ENCODE measurements at regions not wholly inside any gene's neighbourhood (a gene's known extent, or its start where the extent isn't known, plus 50 kb on each side); places are given as distances from the start of the nearest gene placed in this dataset.
"Not testable (repeated sequence)": the region's sequence is repeated elsewhere in the genome, so short reads cannot be mapped to it uniquely, and the experiment has no call there.

DNA sequence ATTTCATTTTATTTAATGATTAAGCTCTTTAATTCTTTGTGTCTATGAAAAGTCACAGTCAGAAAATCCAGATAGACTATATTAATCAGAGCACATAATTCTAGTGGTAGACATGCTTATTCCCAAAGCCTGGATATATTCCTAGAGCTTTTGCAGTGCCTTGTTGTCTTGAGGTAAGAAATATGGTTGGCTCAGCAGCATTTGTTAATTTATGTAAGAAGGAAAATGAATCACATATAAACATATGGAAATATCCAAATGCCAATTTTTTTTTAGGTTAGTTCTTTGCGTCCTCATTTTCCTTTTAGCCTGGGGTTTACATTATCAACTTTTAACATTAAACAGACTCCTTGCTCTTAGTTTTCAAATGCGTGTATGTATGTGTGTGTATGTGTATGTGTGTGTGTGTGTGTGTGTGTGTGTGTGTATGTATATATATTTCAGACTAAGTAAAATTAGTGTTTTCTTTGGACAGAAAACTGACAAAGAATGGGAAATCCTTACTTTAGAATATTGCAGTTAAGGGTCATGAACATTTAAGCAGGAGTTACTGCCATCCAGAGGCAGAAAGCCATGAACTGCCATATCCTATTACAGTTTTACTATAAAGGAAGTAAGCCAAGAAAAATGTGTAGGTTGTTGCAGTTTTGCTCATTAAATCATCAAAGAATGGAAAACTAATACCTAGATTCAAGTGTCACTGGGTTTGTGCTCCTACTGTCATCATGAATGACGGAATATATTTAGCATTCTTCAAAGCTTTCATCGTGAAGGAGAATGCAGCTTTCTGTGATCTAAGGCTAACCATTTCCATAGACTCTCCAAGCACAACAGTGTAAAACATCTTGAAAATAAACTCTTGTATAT, 477.1 kb upstream of the NR5A2 start:
- DNase-seq (ENCODE audit: low read depth in 4 of 4, low spot score in 2 of 4), result peak in 2 of 4 donors; percentile 30 to 31

- peak in 2 of 4 donors; percentile 48 to 71 for DNase-seq (ENCODE audit: low read depth in 4 of 4, low spot score in 2 of 4)
Observed at GRCh38 chr1:199551967-199552565, 475.4 kb upstream of the NR5A2 start.

- no peak for DNase-seq (ENCODE audit: low read depth in 4 of 4, low spot score in 2 of 4)
Observed at GRCh38 chr1:199553104-199553503, 474.4 kb upstream of the NR5A2 start.

- DNase-seq (ENCODE audit: low read depth in 4 of 4, low spot score in 2 of 4), result no peak
Observed at GRCh38 chr1:199561334-199561733, 466.2 kb upstream of the NR5A2 start.

DNA sequence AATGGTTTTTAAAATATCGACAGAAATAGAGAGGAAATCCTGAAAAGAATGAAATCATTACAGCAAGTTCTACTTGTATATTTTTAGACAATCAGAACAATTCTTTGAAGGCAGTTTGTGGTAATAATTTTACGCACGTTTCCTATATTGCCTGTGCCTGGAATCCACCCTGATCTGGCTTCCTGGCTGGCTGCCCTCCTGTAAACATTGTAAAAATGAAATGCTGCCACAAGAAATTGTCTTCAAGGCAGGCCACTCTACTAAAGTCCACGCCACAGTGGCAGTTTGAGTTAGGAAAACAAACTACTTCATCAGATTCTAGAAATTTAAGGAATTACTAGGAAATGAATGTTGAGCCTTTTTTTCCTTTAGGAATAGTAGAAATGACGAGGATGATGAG, 454.5 kb upstream of the NR5A2 start:
- DNase-seq (ENCODE audit: low read depth in 4 of 4, low spot score in 2 of 4), result no peak

- DNase-seq (ENCODE audit: low read depth in 4 of 4, low spot score in 2 of 4), result no peak
Observed at GRCh38 chr1:199574950-199575349, 452.6 kb upstream of the NR5A2 start.

GRCh38 chr1:199580300-199580699, 447.2 kb upstream of the NR5A2 start:
- no peak for DNase-seq (ENCODE audit: low read depth in 4 of 4, low spot score in 2 of 4)

DNA sequence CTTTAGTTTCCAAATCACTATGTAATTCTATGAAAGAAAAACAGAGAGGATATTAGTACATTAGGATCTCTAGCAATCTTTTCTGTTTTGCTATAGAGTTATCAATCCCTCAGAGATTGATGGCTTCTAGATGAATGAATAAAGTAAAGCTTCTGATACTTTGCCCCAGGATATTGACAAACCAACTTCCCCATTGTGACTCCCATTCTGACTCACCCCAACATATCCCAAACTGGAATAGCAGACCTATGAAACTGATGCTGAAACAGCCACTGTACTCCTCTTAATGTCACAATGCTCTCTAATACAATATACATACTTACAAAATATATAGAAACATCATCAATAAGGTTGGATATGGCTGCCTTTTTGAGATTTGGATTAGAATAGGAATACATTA, 442.1 kb upstream of the NR5A2 start:
- no peak for DNase-seq (ENCODE audit: low read depth in 4 of 4, low spot score in 2 of 4)

DNA sequence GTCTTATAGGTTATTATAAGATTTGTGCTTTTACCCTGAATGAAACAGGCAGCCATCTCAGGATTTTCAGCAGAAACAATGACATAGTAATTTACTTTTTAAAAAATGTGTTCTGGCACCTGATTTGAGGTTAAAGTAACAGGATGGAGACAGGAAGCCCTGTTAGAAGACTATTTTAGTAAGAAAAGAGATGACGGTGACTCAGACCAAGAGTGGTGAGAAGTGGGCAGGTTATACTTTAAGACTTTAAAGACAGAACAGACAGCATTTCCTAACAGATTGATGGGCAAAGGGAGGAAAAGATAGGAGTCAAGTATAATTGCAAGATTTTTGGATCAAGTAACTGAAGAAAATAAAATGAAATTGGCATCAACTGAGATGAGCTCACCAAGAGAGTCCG, 436.8 kb upstream of the NR5A2 start:
- DNase-seq (ENCODE audit: low read depth in 4 of 4, low spot score in 2 of 4), result no peak

DNA sequence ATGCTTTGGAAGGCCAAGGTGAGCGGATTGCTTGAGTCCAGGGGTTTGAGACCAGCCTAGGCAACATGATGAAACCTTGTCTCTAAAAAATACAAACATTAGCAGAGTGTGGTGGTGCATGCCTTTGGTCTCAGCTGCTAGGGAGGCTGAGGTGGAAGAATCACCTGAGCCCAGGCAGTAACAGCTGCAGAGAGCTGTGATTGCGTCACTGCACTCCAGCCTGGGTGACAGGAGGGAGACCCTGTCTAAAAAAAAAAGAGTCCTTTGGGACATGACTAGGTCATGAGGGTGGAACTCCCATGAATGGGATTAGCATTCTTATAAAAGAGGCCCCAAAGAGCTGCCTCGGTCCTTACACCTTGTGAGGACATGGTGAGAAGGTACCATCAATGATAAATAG, 436.0 kb upstream of the NR5A2 start:
- no peak for DNase-seq (ENCODE audit: low read depth in 4 of 4, low spot score in 2 of 4)

DNA sequence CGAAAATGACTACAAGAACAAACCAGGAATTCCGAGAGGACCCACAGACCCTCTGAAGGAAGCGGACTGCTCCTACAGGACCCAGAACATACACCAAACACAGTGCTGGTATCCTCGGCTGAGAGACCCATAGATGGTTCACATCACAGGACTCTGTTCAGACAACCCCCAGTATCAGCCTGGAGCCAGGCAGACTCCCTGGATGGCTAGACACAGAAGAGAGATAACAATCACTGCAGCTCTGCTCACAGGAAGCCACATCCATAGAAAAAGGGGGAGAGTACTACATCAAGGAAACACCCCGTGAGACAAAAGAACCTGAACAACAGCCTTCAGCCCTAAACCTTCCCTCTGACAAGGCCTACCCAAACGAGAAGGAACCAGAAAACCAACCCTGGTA, 434.0 kb upstream of the NR5A2 start:
- DNase-seq (ENCODE audit: low read depth in 4 of 4, low spot score in 2 of 4), result no peak

GRCh38 chr1:199596448-199596847, 431.1 kb upstream of the NR5A2 start:
- not testable (repeated sequence) for DNase-seq (ENCODE audit: low read depth in 4 of 4, low spot score in 2 of 4)

DNA sequence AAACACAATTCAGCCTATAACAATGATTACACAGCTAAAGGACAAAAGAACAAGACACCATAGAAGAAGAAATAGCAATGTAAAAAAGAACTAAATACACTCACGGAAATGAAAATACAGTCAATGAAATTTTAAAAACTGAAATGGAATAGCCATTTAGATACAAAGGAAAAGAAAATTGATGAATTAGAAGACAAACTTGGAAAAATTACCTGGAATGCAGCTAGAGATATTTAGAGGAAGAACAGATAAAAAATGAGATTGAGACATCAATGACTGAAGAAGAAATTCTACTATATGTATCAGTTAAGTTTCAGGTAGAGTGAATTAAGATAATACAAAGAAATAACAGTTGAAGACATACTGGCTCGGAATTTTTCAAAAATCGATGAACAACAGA, 430.4 kb upstream of the NR5A2 start:
- no peak for DNase-seq (ENCODE audit: low read depth in 4 of 4, low spot score in 2 of 4)

DNA sequence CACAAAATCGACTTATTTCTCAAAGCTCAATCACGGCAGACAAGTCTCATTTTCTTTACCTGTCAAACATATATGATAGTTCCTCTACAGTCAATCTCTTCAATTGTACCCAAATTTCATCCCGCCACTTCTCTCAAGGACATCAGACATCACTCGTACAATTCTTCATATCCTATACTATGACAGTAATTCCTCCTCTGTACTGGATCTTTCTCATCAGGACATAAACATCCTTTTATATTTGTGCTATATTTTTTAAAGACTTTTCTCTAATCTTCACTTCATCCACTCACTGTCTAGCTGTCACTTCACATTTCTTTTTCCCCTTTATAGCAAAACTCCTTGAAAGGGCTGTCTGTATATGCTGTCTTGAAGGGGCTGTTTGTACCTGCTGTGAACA, 419.1 kb upstream of the NR5A2 start:
- DNase-seq (ENCODE audit: low read depth in 4 of 4, low spot score in 2 of 4), result no peak

- DNase-seq (ENCODE audit: low read depth in 4 of 4, low spot score in 2 of 4), result no peak
Observed at GRCh38 chr1:199612976-199613774, 414.3 kb upstream of the NR5A2 start.

GRCh38 chr1:199616947-199617346, 410.6 kb upstream of the NR5A2 start:
- DNase-seq (ENCODE audit: low read depth in 4 of 4, low spot score in 2 of 4), result no peak

DNA sequence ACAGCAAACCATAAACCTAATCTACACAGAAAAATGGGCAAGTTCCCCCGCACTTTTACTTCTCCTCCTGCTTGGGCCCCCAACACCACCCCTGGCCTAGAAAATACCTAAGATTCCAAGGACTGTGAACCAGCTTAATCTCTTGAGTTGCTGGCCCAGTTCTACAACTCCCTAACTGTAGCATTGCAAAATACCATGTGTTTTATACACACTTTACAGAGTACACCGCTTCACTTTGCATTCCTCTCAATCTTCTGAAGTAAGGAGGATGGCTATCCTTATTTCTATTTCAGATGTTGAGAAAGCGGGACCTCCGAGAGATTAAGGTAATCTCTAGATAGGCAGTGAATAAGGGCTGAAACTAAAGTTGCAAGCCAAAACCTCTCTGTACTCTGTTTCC, 408.3 kb upstream of the NR5A2 start:
- DNase-seq (ENCODE audit: low read depth in 4 of 4, low spot score in 2 of 4), result no peak

DNA sequence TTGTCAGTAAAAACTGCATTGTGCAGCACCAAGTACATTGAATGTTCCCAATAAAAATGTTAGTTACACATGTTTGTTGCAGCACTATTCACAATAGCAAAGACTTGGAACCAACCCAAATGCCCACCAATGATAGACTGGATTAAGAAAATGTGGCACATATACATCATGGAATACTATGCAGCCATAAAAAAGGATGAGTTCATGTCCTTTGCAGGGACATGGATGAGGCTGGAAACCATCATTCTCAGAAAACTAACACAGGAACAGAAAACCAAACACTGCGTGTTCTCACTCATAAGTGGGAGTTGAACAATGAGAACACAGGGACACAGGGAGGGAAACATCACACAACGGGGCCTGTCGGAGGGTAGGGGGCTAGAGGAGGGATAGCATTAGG, 401.3 kb upstream of the NR5A2 start:
- DNase-seq (ENCODE audit: low read depth in 4 of 4, low spot score in 2 of 4), result not testable (repeated sequence)

DNA sequence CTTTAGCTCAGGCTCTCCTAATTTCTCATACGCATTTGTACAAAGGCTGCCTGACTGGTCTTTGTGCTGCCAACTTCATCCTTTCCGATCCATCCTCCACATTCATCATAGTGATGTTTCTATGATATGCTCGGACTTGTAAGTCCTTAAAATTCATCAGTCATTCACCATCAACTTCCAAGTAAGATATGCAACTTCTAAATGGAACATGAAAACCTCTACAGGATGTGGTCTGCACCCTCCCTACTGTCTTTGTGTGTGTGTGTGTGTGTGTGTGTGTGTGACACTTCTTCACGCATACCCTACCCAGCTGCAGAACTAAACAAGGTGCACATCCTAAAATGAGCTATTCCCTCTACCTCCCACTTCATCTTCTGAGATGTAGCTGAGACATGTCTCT, 397.9 kb upstream of the NR5A2 start:
- DNase-seq (ENCODE audit: low read depth in 4 of 4, low spot score in 2 of 4), result no peak

GRCh38 chr1:199639453-199639852, 388.1 kb upstream of the NR5A2 start:
- DNase-seq (ENCODE audit: low read depth in 4 of 4, low spot score in 2 of 4), result no peak

- DNase-seq (ENCODE audit: low read depth in 4 of 4, low spot score in 2 of 4), result no peak
Observed at GRCh38 chr1:199641531-199641930, 386.0 kb upstream of the NR5A2 start.

- DNase-seq (ENCODE audit: low read depth in 4 of 4, low spot score in 2 of 4), result no peak
Observed at GRCh38 chr1:199644912-199645311, 382.6 kb upstream of the NR5A2 start.
